ENCODE measurements at regions not wholly inside any gene's neighbourhood (a gene's known extent, or its start where the extent isn't known, plus 50 kb on each side); places are given as distances from the start of the nearest gene placed in this dataset.

DNA sequence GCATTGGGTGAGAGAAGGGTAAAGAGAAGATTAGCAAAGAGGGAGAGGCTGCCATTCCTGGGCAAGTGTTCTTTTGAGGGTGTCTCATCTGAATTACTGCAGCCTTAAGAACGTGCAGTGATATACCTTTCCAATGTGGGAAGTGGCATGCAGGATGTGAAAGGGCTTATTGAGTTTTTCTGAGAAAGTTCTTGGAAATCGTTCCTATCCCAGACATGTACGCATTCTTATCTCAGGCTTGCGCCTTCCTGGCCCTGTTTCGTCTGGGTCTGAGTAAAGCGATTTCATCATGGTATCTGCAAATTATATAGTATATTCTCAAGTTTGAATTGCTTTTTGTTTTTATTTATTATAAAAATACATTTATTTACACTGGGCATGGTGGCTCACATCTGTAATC lies 699.8 kb downstream of the TRAM1L1 start:
- Histone ChIP-seq H3K36me3 (ENCODE audit: control insufficient read depth, insufficient read depth, low read length) (no peaks in the 10 kb centered on the region), H3K14ac (replicated peaks; ENCODE audit: low read depth, low read length) (no peak overlapping the region), H3K18ac (ENCODE audit: low read depth, low read length) (no peak overlapping the region), H2BK15ac (ENCODE audit: low read depth, low read length) (no peak overlapping the region), H3K4me2 (ENCODE audit: low read depth, low read length) (no peak overlapping the region), H2AFZ (replicated peaks; ENCODE audit: low read length, poor library complexity) (no peak overlapping the region), H3K9ac (ENCODE audit: low read depth, low read length) (no peak overlapping the region), H4K91ac (ENCODE audit: insufficient read depth, low read depth, low read length) (no peak overlapping the region), H2AK5ac (ENCODE audit: low read depth, low read length) (no peak overlapping the region), H3K4ac (ENCODE audit: low read depth, low read length) (no peak overlapping the region), H4K20me1 (ENCODE audit: insufficient read depth, low read length) (no peaks in the 10 kb centered on the region), H4K8ac (ENCODE audit: low read depth in 2 of 2, low read length in 2 of 2) (no peak overlapping the region), H3K4me1 (ENCODE audit: control insufficient read depth, insufficient read depth, low read length) (no peaks in the 10 kb centered on the region), H3K9me1 (ENCODE audit: insufficient read depth, low read length) (no peaks in the 10 kb centered on the region), H3K23ac (ENCODE audit: low read depth, low read length) (no peak overlapping the region), H2BK5ac (ENCODE audit: low read depth, low read length, poor library complexity, severe bottlenecking) (no peak overlapping the region), H2BK20ac (ENCODE audit: low read depth, low read length) (no peak overlapping the region), H3K79me1 (ENCODE audit: low read depth in 1 of 2, low read length in 2 of 2) (no peaks in the 10 kb centered on the region), H3K4me3 (ENCODE audit: insufficient read depth, low read depth, low read length) (no peak overlapping the region), H3K9me3 (ENCODE audit: control insufficient read depth, insufficient read depth, low read length) (peaks cover 4% of the 10 kb centered on the region; the same call in 1 of the 2 replicates), H3K27me3 (ENCODE audit: control insufficient read depth, insufficient read depth, low read length) (no peaks in the 10 kb centered on the region), H3K27ac (ENCODE audit: insufficient read depth, low read length) (no peak overlapping the region), H2BK120ac (ENCODE audit: low read depth, low read length) (no peak overlapping the region), H2AK9ac (replicated peaks; ENCODE audit: low read depth, low read length, poor library complexity) (no peak overlapping the region), H3K56ac (ENCODE audit: extremely low read depth, insufficient read depth, low read length) (no peak overlapping the region), H4K5ac (ENCODE audit: low read depth, low read length) (no peak overlapping the region)
- ATAC-seq (ENCODE audit: low read depth) (no peak), DNase-seq (no peak)
- CTCF ChIA-PET = no interaction called here
- TF ChIP-seq POLR2A (IDR thresholded peaks at IDR 0.05; ENCODE audit: low read depth, low read length) (no peak), MAZ (IDR thresholded peaks at IDR 0.05; ENCODE audit: borderline replicate concordance, low read depth, low read length) (no peak), BHLHE40 (IDR thresholded peaks at IDR 0.05; ENCODE audit: low read depth, low read length) (no peak), CHD1 (IDR thresholded peaks at IDR 0.05; ENCODE audit: low read depth, low read length) (no peak), RAD21 (IDR thresholded peaks at IDR 0.05; ENCODE audit: low read length) (no peak), MXI1 (IDR thresholded peaks at IDR 0.05; ENCODE audit: borderline replicate concordance, low read depth, low read length) (no peak), RFX5 (IDR thresholded peaks at IDR 0.05; ENCODE audit: low read depth, low read length) (no peak), FOS (IDR thresholded peaks at IDR 0.05; ENCODE audit: low read depth, low read length) (no peak), CEBPB (IDR thresholded peaks at IDR 0.05; ENCODE audit: low read depth, low read length) (no peak), MAFK (IDR thresholded peaks at IDR 0.05; ENCODE audit: low read depth, low read length) (no peak), RCOR1 (IDR thresholded peaks at IDR 0.05; ENCODE audit: insufficient replicate concordance, low read length) (no peak), USF2 (IDR thresholded peaks at IDR 0.05; ENCODE audit: low read depth, low read length) (no peak), SMC3 (IDR thresholded peaks at IDR 0.05; ENCODE audit: low read depth, low read length) (no peak), ELK1 (IDR thresholded peaks at IDR 0.05; ENCODE audit: borderline replicate concordance, low read depth, low read length) (no peak), NFE2L2 (IDR thresholded peaks at IDR 0.05; ENCODE audit: low read depth, low read length) (no peak)
- TF ChIP-seq, protein P1, sequence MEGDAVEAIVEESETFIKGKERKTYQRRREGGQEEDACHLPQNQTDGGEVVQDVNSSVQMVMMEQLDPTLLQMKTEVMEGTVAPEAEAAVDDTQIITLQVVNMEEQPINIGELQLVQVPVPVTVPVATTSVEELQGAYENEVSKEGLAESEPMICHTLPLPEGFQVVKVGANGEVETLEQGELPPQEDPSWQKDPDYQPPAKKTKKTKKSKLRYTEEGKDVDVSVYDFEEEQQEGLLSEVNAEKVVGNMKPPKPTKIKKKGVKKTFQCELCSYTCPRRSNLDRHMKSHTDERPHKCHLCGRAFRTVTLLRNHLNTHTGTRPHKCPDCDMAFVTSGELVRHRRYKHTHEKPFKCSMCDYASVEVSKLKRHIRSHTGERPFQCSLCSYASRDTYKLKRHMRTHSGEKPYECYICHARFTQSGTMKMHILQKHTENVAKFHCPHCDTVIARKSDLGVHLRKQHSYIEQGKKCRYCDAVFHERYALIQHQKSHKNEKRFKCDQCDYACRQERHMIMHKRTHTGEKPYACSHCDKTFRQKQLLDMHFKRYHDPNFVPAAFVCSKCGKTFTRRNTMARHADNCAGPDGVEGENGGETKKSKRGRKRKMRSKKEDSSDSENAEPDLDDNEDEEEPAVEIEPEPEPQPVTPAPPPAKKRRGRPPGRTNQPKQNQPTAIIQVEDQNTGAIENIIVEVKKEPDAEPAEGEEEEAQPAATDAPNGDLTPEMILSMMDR (conservative IDR thresholded peaks at IDR 0.05; ENCODE audit: low read depth, low read length) = no peak
- WGBS, 2 experiments (ENCODE audit: extremely low coverage in 2 of 2, insufficient read length in 1 of 2) = no CpG with 5 or more reads among the region's 6 CpGs
- intact Hi-C loops (cut with micrococcal nuclease) (no loop called here), dilution Hi-C loops (cut with HindIII; ENCODE audit: low sequenced_read_pairs, unreplicated experiment) (no loop called here), in situ Hi-C loops (cut with MboI; ENCODE audit: low sequenced_read_pairs) (no loop called here)
- POLR2A ChIA-PET (ENCODE audit: unreplicated experiment) = no interaction called here
- no TSS peak for BruUV-seq (replicated peaks)

Data from IMR-90 (cell line).